ENCODE measurements at regions not wholly inside any gene's neighbourhood (a gene's known extent, or its start where the extent isn't known, plus 50 kb on each side); places are given as distances from the start of the nearest gene placed in this dataset.

- TF ChIP-seq POLR2AphosphoS5 (IDR thresholded peaks at IDR 0.05), result no peak
- no peak for TF ChIP-seq CTCF (IDR thresholded peaks at IDR 0.05)
- TF ChIP-seq POLR2A (IDR thresholded peaks at IDR 0.05), result no peak
Observed at GRCh38 chrX:96425200-96425599, 259.4 kb upstream of the DIAPH2 start.
